H9 (cell line): ENCODE measurements at regions not wholly inside any gene's neighbourhood (a gene's known extent, or its start where the extent isn't known, plus 50 kb on each side); places are given as distances from the start of the nearest gene placed in this dataset.

ENCODE experiments used
- DNase-seq: peaks from one replicate; pipeline ENCODE4 v3.0.0-alpha.2; 2017
- H2AFZ ChIP-seq: one replicate; pipeline ENCODE4 v1.6.1; 2013; ENCODE audit warnings: mild to moderate bottlenecking, low read length, control low read depth, moderate library complexity
- H2AK5ac ChIP-seq: 2 replicates; pipeline ENCODE4 v1.6.1; 2013; ENCODE audit warnings: low read length, control low read depth, mixed read lengths; ENCODE audit not compliant: insufficient read length
- H2BK120ac ChIP-seq: one replicate; pipeline ENCODE4 v1.6.1; 2013; ENCODE audit warnings: low read depth, mild to moderate bottlenecking, low read length, control low read depth, inconsistent platforms; ENCODE audit not compliant: poor library complexity, severe bottlenecking
- H2BK12ac ChIP-seq: 2 replicates; pipeline ENCODE4 v1.6.1; 2013; ENCODE audit warnings: low read length, control low read depth, mixed read lengths, low read depth; ENCODE audit not compliant: insufficient read length
- H2BK15ac ChIP-seq: 2 replicates; pipeline ENCODE4 v1.6.1; 2013; ENCODE audit warnings: low read depth, low read length, control low read depth
- H2BK20ac ChIP-seq: one replicate; pipeline ENCODE4 v1.6.1; 2013; ENCODE audit warnings: low read depth, mild to moderate bottlenecking, low read length, control low read depth, inconsistent platforms; ENCODE audit not compliant: poor library complexity, severe bottlenecking
- H2BK5ac ChIP-seq: 2 replicates; pipeline ENCODE4 v1.6.1; 2013; ENCODE audit warnings: low read length, control low read depth, mixed read lengths; ENCODE audit not compliant: insufficient read length
- H3K14ac ChIP-seq: 2 replicates; pipeline ENCODE4 v1.6.1; 2013; ENCODE audit warnings: low read length, control low read depth; ENCODE audit not compliant: insufficient read depth
- H3K18ac ChIP-seq: 2 replicates; pipeline ENCODE4 v1.6.1; 2013; ENCODE audit warnings: low read depth, mild to moderate bottlenecking, mixed read lengths, low read length, control low read depth; ENCODE audit not compliant: insufficient read length
- H3K23ac ChIP-seq: 2 replicates; pipeline ENCODE4 v1.6.1; 2013; ENCODE audit warnings: low read length, control low read depth, mixed read lengths, low read depth; ENCODE audit not compliant: insufficient read length
- H3K23me2 ChIP-seq: 2 replicates; pipeline ENCODE4 v1.6.1; 2013; ENCODE audit warnings: low read depth, mild to moderate bottlenecking, mixed read lengths, low read length, control low read depth; ENCODE audit not compliant: insufficient read length, poor library complexity, severe bottlenecking
- H3K27ac ChIP-seq: 2 replicates; pipeline ENCODE4 v1.5.1; 2013; ENCODE audit warnings: low read length, control low read depth, mixed read lengths, low read depth; ENCODE audit not compliant: insufficient read length
- H3K27me3 ChIP-seq: 2 replicates; pipeline ENCODE4 v1.6.1; 2013; ENCODE audit warnings: low read length, control low read depth, inconsistent platforms; ENCODE audit not compliant: insufficient read depth
- H3K4ac ChIP-seq: 2 replicates; pipeline ENCODE4 v1.6.1; 2013; ENCODE audit warnings: low read depth, mild to moderate bottlenecking, control low read depth, inconsistent platforms, low read length, moderate library complexity
- H3K4me1 ChIP-seq: 2 replicates; pipeline ENCODE4 v1.6.1; 2013; ENCODE audit warnings: low read length, control low read depth, inconsistent platforms; ENCODE audit not compliant: insufficient read depth
- H3K4me2 ChIP-seq: 2 replicates; pipeline ENCODE4 v1.6.1; 2013; ENCODE audit warnings: low read length, control low read depth, mixed read lengths; ENCODE audit not compliant: insufficient read length, insufficient read depth
- H3K56ac ChIP-seq: 2 replicates; pipeline ENCODE4 v1.6.1; 2013; ENCODE audit warnings: low read depth, mild to moderate bottlenecking, mixed read lengths, low read length, control low read depth; ENCODE audit not compliant: insufficient read length
- H3K79me1 ChIP-seq: 2 replicates; pipeline ENCODE4 v1.6.1; 2013; ENCODE audit warnings: low read depth, mild to moderate bottlenecking, moderate library complexity, low read length, control low read depth, inconsistent platforms; ENCODE audit not compliant: insufficient read depth, poor library complexity, severe bottlenecking
- H3K79me2 ChIP-seq: 2 replicates; pipeline ENCODE4 v1.6.1; 2013; ENCODE audit warnings: low read length, control low read depth, inconsistent platforms; ENCODE audit not compliant: insufficient read depth
- H3K9ac ChIP-seq: 2 replicates; pipeline ENCODE4 v1.6.1; 2013; ENCODE audit warnings: low read length, control low read depth, mixed read lengths; ENCODE audit not compliant: insufficient read length; ENCODE audit errors: extremely low read depth
- H3K9me3 ChIP-seq: one replicate; pipeline ENCODE4 v1.6.1; 2013; ENCODE audit warnings: low read depth, low read length, inconsistent platforms; ENCODE audit not compliant: control insufficient read depth
- H3T11ph ChIP-seq: one replicate; pipeline ENCODE4 v1.6.1; 2013; ENCODE audit warnings: mild to moderate bottlenecking, low read length, control low read depth, inconsistent platforms
- H4K20me1 ChIP-seq: one replicate; pipeline ENCODE4 v1.6.1; 2013; ENCODE audit not compliant: control insufficient read depth, insufficient read length, insufficient read depth
- H4K5ac ChIP-seq: 2 replicates; pipeline ENCODE4 v1.6.1; 2013; ENCODE audit warnings: low read depth, mild to moderate bottlenecking, mixed read lengths, low read length, control low read depth; ENCODE audit not compliant: insufficient read length
- H4K8ac ChIP-seq: replicated peaks from 2 replicates; pipeline ENCODE4 v1.6.1; 2013; ENCODE audit warnings: low read length, control low read depth, mixed read lengths, low read depth; ENCODE audit not compliant: insufficient read length
- H4K91ac ChIP-seq: 2 replicates; pipeline ENCODE4 v1.6.1; 2013; ENCODE audit warnings: low read depth, mild to moderate bottlenecking, moderate library complexity, mixed read lengths, low read length, control low read depth; ENCODE audit not compliant: insufficient read length
- H3K27ac Mint-ChIP-seq, 3 experiments: 2 replicates in 2 of 3; 3 replicates in 1 of 3; pipeline ENCODE4 v1.8.0; 2020 to 2021; ENCODE audit warnings: mixed read lengths in 3 of 3, mild to moderate bottlenecking in 1 of 3, moderate library complexity in 1 of 3
- H3K27me3 Mint-ChIP-seq: 2 replicates; pipeline ENCODE4 v1.8.0; 2021; ENCODE audit warnings: low read depth, mild to moderate bottlenecking, moderate library complexity, mixed read lengths
- H3K36me3 Mint-ChIP-seq, 3 experiments: 2 replicates in 2 of 3; 3 replicates in 1 of 3; pipeline ENCODE4 v1.8.0; 2020 to 2021; ENCODE audit warnings: low read depth in 3 of 3, mixed read lengths in 3 of 3; ENCODE audit not compliant: insufficient read depth in 1 of 3
- H3K4me1 Mint-ChIP-seq, 2 experiments: 2 replicates each; pipeline ENCODE4 v1.8.0; 2020; ENCODE audit warnings: mixed read lengths in 2 of 2
- H3K4me3 Mint-ChIP-seq, 2 experiments: 2 replicates in 1 of 2; 3 replicates in 1 of 2; pipeline ENCODE4 v1.8.0; 2020 to 2021; ENCODE audit warnings: mild to moderate bottlenecking in 2 of 2, mixed read lengths in 2 of 2, moderate library complexity in 1 of 2
- H3K9me3 Mint-ChIP-seq, 2 experiments: 2 replicates in 1 of 2; 3 replicates in 1 of 2; pipeline ENCODE4 v1.8.0; 2020; ENCODE audit warnings: mild to moderate bottlenecking in 2 of 2, mixed read lengths in 2 of 2, moderate library complexity in 1 of 2
- WGBS: extraction: QIAGEN DNeasy Blood & Tissue Kit; methylation state at CpG from one replicate; pipeline ENCODE4 v1.1.7; 2013; ENCODE audit warnings: missing lambda C conversion rate, low lambda C conversion rate, mixed read lengths; ENCODE audit not compliant: insufficient read length; ENCODE audit errors: extremely low coverage; 5-methylcytosine and 5-hydroxymethylcytosine counted together
- TF ChIP-seq, protein P1 (sequence below): fragments of 200-600 bp; sonication (generic); conservative IDR thresholded peaks from 3 replicates; pipeline ENCODE4 v1.8.0; 2021; ENCODE audit warnings: antibody characterized with exemption, mild to moderate bottlenecking

DNA sequence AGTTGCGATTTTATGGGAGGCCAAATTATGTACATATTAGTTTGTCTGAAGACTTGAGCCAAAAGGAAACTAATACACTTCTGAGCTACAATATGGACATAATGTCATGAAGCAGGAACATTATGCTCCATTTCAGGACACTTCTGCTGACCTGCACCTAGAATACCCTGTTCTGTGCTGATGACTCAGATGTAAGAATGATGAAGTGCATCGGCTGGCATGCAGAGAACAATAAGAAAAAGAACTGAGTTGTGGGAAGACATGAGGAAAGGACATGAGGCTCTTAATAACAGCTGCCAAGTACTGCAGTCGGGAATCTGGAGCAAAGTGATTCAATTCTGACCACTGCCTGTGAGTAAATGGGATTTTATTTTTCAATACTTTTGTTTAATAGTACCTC is 192.9 kb upstream of the VSTM2A start:
- Histone ChIP-seq H3K56ac (no peak overlapping the region), H4K5ac (no peak overlapping the region), H3K79me1 (no peaks in the 10 kb centered on the region), H2BK12ac (no peak overlapping the region), H2BK15ac (no peak overlapping the region), H2BK20ac (no peak overlapping the region), H3K4ac (no peak overlapping the region), H3K4me2 (no peak overlapping the region), H2BK120ac (no peak overlapping the region), H3T11ph (no peak overlapping the region), H2AK5ac (no peak overlapping the region), H4K91ac (no peak overlapping the region), H3K4me1 (no peaks in the 10 kb centered on the region), H2BK5ac (no peak overlapping the region), H3K9ac (no peak overlapping the region), H3K27ac (no peak overlapping the region), H3K27me3 (no peaks in the 10 kb centered on the region), H3K9me3 (no peaks in the 10 kb centered on the region), H3K14ac (no peak overlapping the region), H2AFZ (no peak overlapping the region), H3K23me2 (peaks cover 2% of the 10 kb centered on the region), H3K18ac (no peak overlapping the region), H3K23ac (no peak overlapping the region), H3K79me2 (no peaks in the 10 kb centered on the region), H4K20me1 (no peaks in the 10 kb centered on the region), H4K8ac (no peak overlapping the region)
- H3K9me3 Mint-ChIP-seq = no peaks in the 10 kb centered on the region
- no peak for DNase-seq
- TF ChIP-seq, protein P1, sequence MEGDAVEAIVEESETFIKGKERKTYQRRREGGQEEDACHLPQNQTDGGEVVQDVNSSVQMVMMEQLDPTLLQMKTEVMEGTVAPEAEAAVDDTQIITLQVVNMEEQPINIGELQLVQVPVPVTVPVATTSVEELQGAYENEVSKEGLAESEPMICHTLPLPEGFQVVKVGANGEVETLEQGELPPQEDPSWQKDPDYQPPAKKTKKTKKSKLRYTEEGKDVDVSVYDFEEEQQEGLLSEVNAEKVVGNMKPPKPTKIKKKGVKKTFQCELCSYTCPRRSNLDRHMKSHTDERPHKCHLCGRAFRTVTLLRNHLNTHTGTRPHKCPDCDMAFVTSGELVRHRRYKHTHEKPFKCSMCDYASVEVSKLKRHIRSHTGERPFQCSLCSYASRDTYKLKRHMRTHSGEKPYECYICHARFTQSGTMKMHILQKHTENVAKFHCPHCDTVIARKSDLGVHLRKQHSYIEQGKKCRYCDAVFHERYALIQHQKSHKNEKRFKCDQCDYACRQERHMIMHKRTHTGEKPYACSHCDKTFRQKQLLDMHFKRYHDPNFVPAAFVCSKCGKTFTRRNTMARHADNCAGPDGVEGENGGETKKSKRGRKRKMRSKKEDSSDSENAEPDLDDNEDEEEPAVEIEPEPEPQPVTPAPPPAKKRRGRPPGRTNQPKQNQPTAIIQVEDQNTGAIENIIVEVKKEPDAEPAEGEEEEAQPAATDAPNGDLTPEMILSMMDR = no peak
- H3K4me1 Mint-ChIP-seq = peaks cover 5 to 7% of the 10 kb centered on the region in 2 experiments; a peak in 3 of 4 replicates
- H3K36me3 Mint-ChIP-seq = no peaks in the 10 kb centered on the region; a peak in 1 of 7 replicates
- no peak overlapping the region for H3K27ac Mint-ChIP-seq
- no peak overlapping the region for H3K4me3 Mint-ChIP-seq
- WGBS = no CpG with 5 or more reads among the region's 3 CpGs
- H3K27me3 Mint-ChIP-seq = no peaks in the 10 kb centered on the region
